GM12878 (cell line): ENCODE measurements at regions not wholly inside any gene's neighbourhood (a gene's known extent, or its start where the extent isn't known, plus 50 kb on each side); places are given as distances from the start of the nearest gene placed in this dataset.

Experiments
- ATAC-seq: fragments of 200-7000 bp; cut with Tn5 transposase; 3 replicates; pipeline ENCODE4 v1.9.1; 2020; ENCODE audit warnings: mild to moderate bottlenecking, moderate library complexity
- BruUV-seq: library from RNA; stranded (reverse); fragments of 400-500 nt; replicated peaks from 2 replicates; lab custom pipeline; 2021; lab: Mats Ljungman, UMichigan
- CTCF ChIA-PET: fragments of 300-600 bp; sonication (Branson Sonifier 250); formaldehyde crosslinking; extraction: SDS; loops from one replicate; lab custom pipeline; 2021; ENCODE audit warnings: inconsistent platforms; lab: Yijun Ruan, JAX
- POLR2A ChIA-PET: fragments of 350-600 bp; formaldehyde crosslinking; extraction: SDS; loops from one replicate; lab custom pipeline; 2021; ENCODE audit warnings: inconsistent platforms; lab: Charles Lee
- RAD21 ChIA-PET: fragments of 300-600 bp; sonication (Branson Sonifier 250); formaldehyde crosslinking; loops from one replicate; lab custom pipeline; 2023; ENCODE audit warnings: antibody characterized with exemption; ENCODE audit not compliant: unreplicated experiment; lab: Charles Lee
- SMC1A ChIA-PET: fragments of 300-600 bp; sonication (Branson Sonifier 250); formaldehyde crosslinking; loops from one replicate; lab custom pipeline; 2023; ENCODE audit not compliant: unreplicated experiment, uncharacterized antibody; lab: Charles Lee
- DNase-seq: peaks from one replicate; pipeline ENCODE4 v3.0.0-alpha.2; 2011; ENCODE audit warnings: low read depth, low spot score
- FAIRE-seq: peaks from 3 replicates; lab custom pipeline; 2011; peaks lifted over from hg19 to GRCh38; lab: Jason Lieb, UNC
- H2AFZ ChIP-seq: 2 replicates; pipeline ENCODE4 v1.6.0; 2011; ENCODE audit warnings: low read depth, low read length, control low read depth; ENCODE audit not compliant: control insufficient read depth
- H3K27ac ChIP-seq: 2 replicates; pipeline ENCODE4 v1.5.1; 2011; ENCODE audit warnings: control low read depth; ENCODE audit not compliant: control insufficient read depth, insufficient read depth
- H3K27me3 ChIP-seq, 2 experiments: replicated peaks in 1 of 2; 2 replicates each; pipeline versions ENCODE4 v1.6.0 to v1.6.1; 2011; ENCODE audit warnings: low read length in 1 of 2; ENCODE audit not compliant: control insufficient read depth in 2 of 2, insufficient read depth in 2 of 2
- H3K36me3 ChIP-seq, 2 experiments: 2 replicates each; pipeline ENCODE4 v1.5.1; 2011; ENCODE audit warnings: low read length in 1 of 2; ENCODE audit not compliant: control insufficient read depth in 2 of 2, insufficient read depth in 2 of 2
- H3K4me1 ChIP-seq: 2 replicates; pipeline ENCODE4 v1.6.1; 2011; ENCODE audit warnings: mild to moderate bottlenecking, low read length, moderate library complexity, mixed read lengths; ENCODE audit not compliant: control insufficient read depth, insufficient read depth
- H3K4me2 ChIP-seq: 2 replicates; pipeline ENCODE4 v1.6.0; 2011; ENCODE audit warnings: control low read depth; ENCODE audit not compliant: control insufficient read depth, insufficient read depth
- H3K4me3 ChIP-seq: fragments of 200-600 bp; sonication (generic); 2 replicates; pipeline ENCODE4 v1.5.1; 2016
- H3K79me2 ChIP-seq: 2 replicates; pipeline ENCODE4 v1.6.0; 2011; ENCODE audit warnings: low read length; ENCODE audit not compliant: control insufficient read depth, insufficient read depth
- H3K9ac ChIP-seq: 2 replicates; pipeline ENCODE4 v1.8.0; 2011; ENCODE audit warnings: low read length, control low read depth, mixed read lengths; ENCODE audit not compliant: control insufficient read depth, insufficient read depth
- H3K9me3 ChIP-seq: replicated peaks from 3 replicates; pipeline ENCODE4 v1.5.1; 2011; ENCODE audit warnings: mild to moderate bottlenecking, low read length; ENCODE audit not compliant: control insufficient read depth, insufficient read depth
- H4K20me1 ChIP-seq: 2 replicates; pipeline ENCODE4 v1.6.0; 2011; ENCODE audit not compliant: control insufficient read depth, insufficient read depth
- EZH2 ChIP-seq: IDR thresholded peaks from 2 replicates; pipeline ENCODE4 v1.6.1; 2012; ENCODE audit warnings: low read depth, mild to moderate bottlenecking, control low read depth, inconsistent platforms, low read length, borderline replicate concordance; ENCODE audit not compliant: control insufficient read depth
- FOS ChIP-seq: IDR thresholded peaks from 3 replicates; pipeline ENCODE4 v1.6.1; 2011; ENCODE audit warnings: borderline replicate concordance; ENCODE audit not compliant: insufficient read length; ENCODE audit errors: extremely low read depth
- MEF2A ChIP-seq: IDR thresholded peaks from 2 replicates; pipeline ENCODE4 v1.6.1; 2011; ENCODE audit warnings: low read depth, mild to moderate bottlenecking, low read length, moderate library complexity; ENCODE audit not compliant: insufficient read depth
- MXI1 ChIP-seq: fragments of 150-350 bp; IDR thresholded peaks from 2 replicates; pipeline ENCODE4 v1.6.1; 2011; ENCODE audit warnings: low read depth, mild to moderate bottlenecking, inconsistent platforms, low read length, improper control_type of control experiment
- NRF1 ChIP-seq: conservative IDR thresholded peaks from 2 replicates; pipeline ENCODE4 v1.6.1; 2011; ENCODE audit warnings: mild to moderate bottlenecking, low read depth, low read length, improper control_type of control experiment
- RFX5 ChIP-seq: IDR thresholded peaks from 2 replicates; pipeline ENCODE4 v1.6.1; 2011; ENCODE audit warnings: low read depth, low read length, improper control_type of control experiment
- SIN3A ChIP-seq: IDR thresholded peaks from 2 replicates; pipeline ENCODE4 v1.6.1; 2012; ENCODE audit warnings: low read depth, low read length, improper control_type of control experiment
- SPI1 ChIP-seq: IDR thresholded peaks from 2 replicates; pipeline ENCODE4 v1.6.1; 2011; ENCODE audit warnings: low read depth, mild to moderate bottlenecking, low read length, moderate library complexity, borderline replicate concordance; ENCODE audit not compliant: insufficient read depth
- SREBF1 ChIP-seq: IDR thresholded peaks from 2 replicates; pipeline ENCODE4 v1.6.1; 2012; ENCODE audit warnings: mild to moderate bottlenecking, low read length
- ZNF24 ChIP-seq: fragments of 450-650 bp; IDR thresholded peaks from 2 replicates; pipeline ENCODE4 v1.6.1; 2017; ENCODE audit warnings: antibody characterized with exemption, mild to moderate bottlenecking
- WGBS: methylation state at CpG from one replicate; pipeline ENCODE4 v1.1.6; 2016; ENCODE audit warnings: low lambda C conversion rate; ENCODE audit not compliant: insufficient replicate concordance, insufficient coverage; ENCODE audit errors: missing lambda C conversion rate; 5-methylcytosine and 5-hydroxymethylcytosine counted together
- in situ Hi-C: fragments of 300-500 bp; cut with MboI; formaldehyde crosslinking; loops from 9 replicates; pipeline ENCODE4 v1.14.3; 2018; ENCODE audit warnings: mixed read lengths
- intact Hi-C: fragments of 100-400 bp; cut with micrococcal nuclease; formaldehyde crosslinking; loops from one replicate; pipeline ENCODE4 v1.14.2; 2022; ENCODE audit not compliant: unreplicated experiment
- TF ChIP-seq, protein P1 (sequence below): fragments of 450-650 bp; IDR thresholded peaks from 2 replicates; pipeline ENCODE4 v1.6.1; 2014; ENCODE audit warnings: mild to moderate bottlenecking
- TF ChIP-seq, protein P2 (sequence below): fragments of 450-650 bp; IDR thresholded peaks from 2 replicates; pipeline ENCODE4 v1.6.1; 2017; ENCODE audit warnings: low read depth, mild to moderate bottlenecking, moderate library complexity
- TF ChIP-seq, protein P3 (sequence below): fragments of 450-650 bp; IDR thresholded peaks from 2 replicates; pipeline ENCODE4 v1.6.1; 2018; ENCODE audit warnings: mild to moderate bottlenecking, low read depth, moderate library complexity; ENCODE audit not compliant: partially characterized antibody

DNA sequence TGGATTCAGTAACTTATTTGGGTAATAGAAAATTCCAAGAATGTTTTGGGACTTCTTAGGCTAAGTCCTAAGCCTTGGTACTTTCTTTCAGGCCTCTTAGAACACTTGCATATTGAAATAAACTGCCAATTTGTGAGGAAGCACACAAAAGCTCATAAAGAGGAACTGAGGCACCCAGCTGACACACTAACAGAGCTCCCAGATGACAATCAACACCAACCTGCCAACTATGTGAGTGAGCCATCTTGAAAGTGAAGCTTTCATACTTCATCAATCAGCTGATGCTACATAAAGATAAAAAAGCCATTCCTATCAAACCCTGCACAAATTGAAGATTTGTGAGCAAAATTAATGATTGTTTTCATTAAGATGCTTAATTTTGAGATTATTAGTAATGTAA, 832.5 kb upstream of the EPHA7 start:
- Histone ChIP-seq H4K20me1 (no peaks in the 10 kb centered on the region), H3K4me1 (no peaks in the 10 kb centered on the region), H3K9ac (no peak overlapping the region), H3K4me3 (no peak overlapping the region), H3K4me2 (no peak overlapping the region), H3K27ac (no peak overlapping the region), H3K9me3 (no peaks in the 10 kb centered on the region), H3K79me2 (no peaks in the 10 kb centered on the region), H3K36me3 (no peaks in the 10 kb centered on the region), H2AFZ (no peak overlapping the region), H3K27me3 (no peaks in the 10 kb centered on the region)
- peak; percentile 49 for ATAC-seq
- DNase-seq, result no peak
- TF ChIP-seq SREBF1 (no peak), SPI1 (peak; percentile 41; the same call in 1 of the 2 replicates)
- ChIA-PET CTCF (no interaction called here), RAD21 (no interaction called here), SMC1A (interaction anchor here (0.8 to 1.1 kb wide), 2 partner anchors 11 to 25 kb away, joined by 3 read pairs; no protein-coding TSS in a partner anchor), POLR2A (no interaction called here)
- no peak for FAIRE-seq
- in situ Hi-C loops, result no loop called here
- intact Hi-C loops, result no loop called here
- BruUV-seq, result no TSS peak

DNA sequence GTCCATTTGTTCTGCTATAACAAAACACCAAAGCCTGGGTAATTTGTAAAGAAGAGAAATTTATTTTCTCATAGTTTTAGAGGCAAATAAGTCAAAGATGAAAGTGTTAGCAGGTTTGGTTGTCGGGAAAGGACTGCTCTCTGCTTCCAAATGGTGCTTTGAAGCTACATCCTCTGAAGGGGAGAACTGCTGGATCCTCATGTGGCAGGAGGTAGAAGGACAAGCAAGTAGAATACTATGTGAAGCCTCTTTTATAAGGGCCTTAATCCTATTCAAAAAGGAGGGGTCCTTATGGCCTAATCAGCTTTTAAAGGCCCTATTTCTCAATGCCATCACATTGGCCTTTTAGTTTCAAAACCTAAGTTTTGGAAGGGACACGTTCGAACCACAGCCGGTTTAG, 826.0 kb upstream of the EPHA7 start:
- Histone ChIP-seq H3K9me3 (no peaks in the 10 kb centered on the region), H3K4me2 (no peak overlapping the region), H3K4me3 (no peak overlapping the region), H4K20me1 (no peaks in the 10 kb centered on the region), H3K4me1 (no peaks in the 10 kb centered on the region), H3K9ac (no peak overlapping the region), H3K36me3 (no peaks in the 10 kb centered on the region), H3K27ac (no peak overlapping the region), H2AFZ (no peak overlapping the region), H3K27me3 (no peaks in the 10 kb centered on the region), H3K79me2 (no peaks in the 10 kb centered on the region)
- in situ Hi-C loops (no loop called here), intact Hi-C loops (no loop called here)
- FAIRE-seq (no peak), DNase-seq (no peak), ATAC-seq (no peak)
- WGBS, result 38% methylated on average over 4 of the region's 4 CpGs
- ChIA-PET POLR2A (no interaction called here), RAD21 (no interaction called here), CTCF (no interaction called here), SMC1A (interaction anchor here (1.1 kb wide), 1 partner anchor 31 kb away, joined by 3 read pairs; no protein-coding TSS in a partner anchor)
- BruUV-seq, result no TSS peak
- TF ChIP-seq, protein P1, sequence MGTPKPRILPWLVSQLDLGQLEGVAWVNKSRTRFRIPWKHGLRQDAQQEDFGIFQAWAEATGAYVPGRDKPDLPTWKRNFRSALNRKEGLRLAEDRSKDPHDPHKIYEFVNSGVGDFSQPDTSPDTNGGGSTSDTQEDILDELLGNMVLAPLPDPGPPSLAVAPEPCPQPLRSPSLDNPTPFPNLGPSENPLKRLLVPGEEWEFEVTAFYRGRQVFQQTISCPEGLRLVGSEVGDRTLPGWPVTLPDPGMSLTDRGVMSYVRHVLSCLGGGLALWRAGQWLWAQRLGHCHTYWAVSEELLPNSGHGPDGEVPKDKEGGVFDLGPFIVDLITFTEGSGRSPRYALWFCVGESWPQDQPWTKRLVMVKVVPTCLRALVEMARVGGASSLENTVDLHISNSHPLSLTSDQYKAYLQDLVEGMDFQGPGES, result no peak
- no peak for TF ChIP-seq SIN3A
- TF ChIP-seq FOS, result no peak
- TF ChIP-seq, protein P2, sequence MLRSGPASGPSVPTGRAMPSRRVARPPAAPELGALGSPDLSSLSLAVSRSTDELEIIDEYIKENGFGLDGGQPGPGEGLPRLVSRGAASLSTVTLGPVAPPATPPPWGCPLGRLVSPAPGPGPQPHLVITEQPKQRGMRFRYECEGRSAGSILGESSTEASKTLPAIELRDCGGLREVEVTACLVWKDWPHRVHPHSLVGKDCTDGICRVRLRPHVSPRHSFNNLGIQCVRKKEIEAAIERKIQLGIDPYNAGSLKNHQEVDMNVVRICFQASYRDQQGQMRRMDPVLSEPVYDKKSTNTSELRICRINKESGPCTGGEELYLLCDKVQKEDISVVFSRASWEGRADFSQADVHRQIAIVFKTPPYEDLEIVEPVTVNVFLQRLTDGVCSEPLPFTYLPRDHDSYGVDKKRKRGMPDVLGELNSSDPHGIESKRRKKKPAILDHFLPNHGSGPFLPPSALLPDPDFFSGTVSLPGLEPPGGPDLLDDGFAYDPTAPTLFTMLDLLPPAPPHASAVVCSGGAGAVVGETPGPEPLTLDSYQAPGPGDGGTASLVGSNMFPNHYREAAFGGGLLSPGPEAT, result no peak
- no peak for TF ChIP-seq RFX5
- TF ChIP-seq EZH2, result no peak
- TF ChIP-seq NRF1, result no peak
- TF ChIP-seq ZNF24, result no peak
- no peak for TF ChIP-seq MEF2A
- no peak for TF ChIP-seq MXI1
- TF ChIP-seq, protein P3, sequence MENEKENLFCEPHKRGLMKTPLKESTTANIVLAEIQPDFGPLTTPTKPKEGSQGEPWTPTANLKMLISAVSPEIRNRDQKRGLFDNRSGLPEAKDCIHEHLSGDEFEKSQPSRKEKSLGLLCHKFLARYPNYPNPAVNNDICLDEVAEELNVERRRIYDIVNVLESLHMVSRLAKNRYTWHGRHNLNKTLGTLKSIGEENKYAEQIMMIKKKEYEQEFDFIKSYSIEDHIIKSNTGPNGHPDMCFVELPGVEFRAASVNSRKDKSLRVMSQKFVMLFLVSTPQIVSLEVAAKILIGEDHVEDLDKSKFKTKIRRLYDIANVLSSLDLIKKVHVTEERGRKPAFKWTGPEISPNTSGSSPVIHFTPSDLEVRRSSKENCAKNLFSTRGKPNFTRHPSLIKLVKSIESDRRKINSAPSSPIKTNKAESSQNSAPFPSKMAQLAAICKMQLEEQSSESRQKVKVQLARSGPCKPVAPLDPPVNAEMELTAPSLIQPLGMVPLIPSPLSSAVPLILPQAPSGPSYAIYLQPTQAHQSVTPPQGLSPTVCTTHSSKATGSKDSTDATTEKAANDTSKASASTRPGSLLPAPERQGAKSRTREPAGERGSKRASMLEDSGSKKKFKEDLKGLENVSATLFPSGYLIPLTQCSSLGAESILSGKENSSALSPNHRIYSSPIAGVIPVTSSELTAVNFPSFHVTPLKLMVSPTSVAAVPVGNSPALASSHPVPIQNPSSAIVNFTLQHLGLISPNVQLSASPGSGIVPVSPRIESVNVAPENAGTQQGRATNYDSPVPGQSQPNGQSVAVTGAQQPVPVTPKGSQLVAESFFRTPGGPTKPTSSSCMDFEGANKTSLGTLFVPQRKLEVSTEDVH, result no peak
